ENCODE measurements at regions not wholly inside any gene's neighbourhood (a gene's known extent, or its start where the extent isn't known, plus 50 kb on each side); places are given as distances from the start of the nearest gene placed in this dataset.

- H3F3A ChIP-seq (ENCODE audit: insufficient read depth, low read length): no peaks in the 10 kb centered on the region
- H4K20me1 ChIP-seq (ENCODE audit: insufficient read depth, low read length): no peaks in the 10 kb centered on the region
- H3K27ac ChIP-seq (ENCODE audit: low read depth, low read length, poor library complexity, severe bottlenecking): no peak overlapping the region
- no peak for TF ChIP-seq CTCF (IDR thresholded peaks at IDR 0.05; ENCODE audit: low read length)
- TF ChIP-seq EZH2 (IDR thresholded peaks at IDR 0.05; ENCODE audit: borderline replicate concordance, low read length): no peak
- H3K36me3 ChIP-seq (ENCODE audit: insufficient read depth, low read length): no peaks in the 10 kb centered on the region
- H2AFZ ChIP-seq (ENCODE audit: low read length): no peak overlapping the region
- H3K9me2 ChIP-seq (ENCODE audit: low read depth, low read length): no peaks in the 10 kb centered on the region
- H3K4me1 ChIP-seq (ENCODE audit: insufficient read depth, low read length, severe bottlenecking): no peaks in the 10 kb centered on the region
- no peak overlapping the region for H3K4me2 ChIP-seq (ENCODE audit: low read length)
- no peaks in the 10 kb centered on the region for H3K27me3 ChIP-seq (ENCODE audit: insufficient read depth, low read length)
- no peak overlapping the region for H3K9ac ChIP-seq (ENCODE audit: low read length)
- no peak overlapping the region for H3K4me3 ChIP-seq (ENCODE audit: low read depth, low read length, poor library complexity, severe bottlenecking)
- no peaks in the 10 kb centered on the region for H3K9me3 ChIP-seq (ENCODE audit: low read length)
- no peaks in the 10 kb centered on the region for H3K79me2 ChIP-seq (ENCODE audit: insufficient read depth, low read length)
Observed at GRCh38 chr12:124408822-124409517, 114.1 kb downstream of the RFLNA start.

GRCh38 chr12:124407074-124407473 is 112.2 kb downstream of the RFLNA start:
- TF ChIP-seq EZH2 (IDR thresholded peaks at IDR 0.05; ENCODE audit: borderline replicate concordance, low read length) (no peak), CTCF (IDR thresholded peaks at IDR 0.05; ENCODE audit: low read length) (0 out of 2 replicates have a peak, but pooled peaks have one; percentile 17)
- Histone ChIP-seq H2AFZ (ENCODE audit: low read length) (no peak overlapping the region), H3K9me3 (ENCODE audit: low read length) (no peaks in the 10 kb centered on the region), H3K4me3 (ENCODE audit: low read depth, low read length, poor library complexity, severe bottlenecking) (no peak overlapping the region), H3K9me2 (ENCODE audit: low read depth, low read length) (no peaks in the 10 kb centered on the region), H3K4me2 (ENCODE audit: low read length) (no peak overlapping the region), H3K79me2 (ENCODE audit: insufficient read depth, low read length) (no peaks in the 10 kb centered on the region), H3K36me3 (ENCODE audit: insufficient read depth, low read length) (no peaks in the 10 kb centered on the region), H3F3A (ENCODE audit: insufficient read depth, low read length) (no peaks in the 10 kb centered on the region), H3K27ac (ENCODE audit: low read depth, low read length, poor library complexity, severe bottlenecking) (no peak overlapping the region), H3K27me3 (ENCODE audit: insufficient read depth, low read length) (no peaks in the 10 kb centered on the region), H3K4me1 (ENCODE audit: insufficient read depth, low read length, severe bottlenecking) (peaks cover 7% of the 10 kb centered on the region), H3K9ac (ENCODE audit: low read length) (no peak overlapping the region), H4K20me1 (ENCODE audit: insufficient read depth, low read length) (no peaks in the 10 kb centered on the region)

- Histone ChIP-seq H3F3A (ENCODE audit: insufficient read depth, low read length) (no peaks in the 10 kb centered on the region), H3K27ac (ENCODE audit: low read depth, low read length, poor library complexity, severe bottlenecking) (no peak overlapping the region), H3K36me3 (ENCODE audit: insufficient read depth, low read length) (no peaks in the 10 kb centered on the region), H3K4me1 (ENCODE audit: insufficient read depth, low read length, severe bottlenecking) (peaks cover 7% of the 10 kb centered on the region), H3K4me3 (ENCODE audit: low read depth, low read length, poor library complexity, severe bottlenecking) (no peak overlapping the region), H3K79me2 (ENCODE audit: insufficient read depth, low read length) (no peaks in the 10 kb centered on the region), H3K4me2 (ENCODE audit: low read length) (no peak overlapping the region), H3K27me3 (ENCODE audit: insufficient read depth, low read length) (no peaks in the 10 kb centered on the region), H3K9ac (ENCODE audit: low read length) (no peak overlapping the region), H3K9me3 (ENCODE audit: low read length) (no peaks in the 10 kb centered on the region), H3K9me2 (ENCODE audit: low read depth, low read length) (no peaks in the 10 kb centered on the region), H2AFZ (ENCODE audit: low read length) (no peak overlapping the region), H4K20me1 (ENCODE audit: insufficient read depth, low read length) (no peaks in the 10 kb centered on the region)
- TF ChIP-seq CTCF (IDR thresholded peaks at IDR 0.05; ENCODE audit: low read length) (no peak), EZH2 (IDR thresholded peaks at IDR 0.05; ENCODE audit: borderline replicate concordance, low read length) (no peak)
Observed at GRCh38 chr12:124406043-124406442, 111.2 kb downstream of the RFLNA start.
